Nephron (organoid): ENCODE measurements at regions not wholly inside any gene's neighbourhood (a gene's known extent, or its start where the extent isn't known, plus 50 kb on each side); places are given as distances from the start of the nearest gene placed in this dataset.

ENCODE experiments used
- H3K27ac Mint-ChIP-seq, 3 experiments: 2 replicates each; pipeline ENCODE4 v1.8.0; 2020; ENCODE audit warnings: mixed read lengths in 3 of 3, mild to moderate bottlenecking in 2 of 3, moderate library complexity in 1 of 3
- H3K27me3 Mint-ChIP-seq: 2 replicates; pipeline ENCODE4 v1.8.0; 2021; ENCODE audit warnings: low read depth, mild to moderate bottlenecking, moderate library complexity, mixed read lengths
- H3K36me3 Mint-ChIP-seq: 2 replicates; pipeline ENCODE4 v1.8.0; 2020; ENCODE audit warnings: low read depth, mixed read lengths
- H3K4me1 Mint-ChIP-seq: 2 replicates; pipeline ENCODE4 v1.8.0; 2020; ENCODE audit warnings: mixed read lengths
- H3K4me3 Mint-ChIP-seq, 3 experiments: 2 replicates each; pipeline ENCODE4 v1.8.0; 2020; ENCODE audit warnings: mild to moderate bottlenecking in 3 of 3, mixed read lengths in 3 of 3, moderate library complexity in 2 of 3
- H3K9me3 Mint-ChIP-seq: 2 replicates; pipeline ENCODE4 v1.8.0; 2020; ENCODE audit warnings: mixed read lengths
- CTCF ChIP-seq, 3 experiments: fragments of 200-600 bp; sonication (generic); IDR thresholded peaks; one replicate each; pipeline ENCODE4 v1.5.0; 2021; ENCODE audit warnings: antibody characterized with exemption in 3 of 3; ENCODE audit not compliant: unreplicated experiment in 3 of 3

- no peak overlapping the region for H3K4me3 Mint-ChIP-seq
- no peaks in the 10 kb centered on the region for H3K4me1 Mint-ChIP-seq
- no peaks in the 10 kb centered on the region for H3K36me3 Mint-ChIP-seq
- H3K27ac Mint-ChIP-seq: no peak overlapping the region
- peaks cover 16% of the 10 kb centered on the region for H3K27me3 Mint-ChIP-seq
- no peaks in the 10 kb centered on the region for H3K9me3 Mint-ChIP-seq
- TF ChIP-seq CTCF (IDR thresholded peaks at IDR 0.05; ENCODE audit: unreplicated experiment in 3 of 3): no peak
Measured at GRCh38 chr12:127307528-127307927, 959.4 kb upstream of the TMEM132C start.

- H3K4me1 Mint-ChIP-seq: no peaks in the 10 kb centered on the region
- TF ChIP-seq CTCF (IDR thresholded peaks at IDR 0.05; ENCODE audit: unreplicated experiment in 3 of 3): no peak
- no peak overlapping the region for H3K4me3 Mint-ChIP-seq
- H3K9me3 Mint-ChIP-seq: no peaks in the 10 kb centered on the region
- H3K27ac Mint-ChIP-seq: no peak overlapping the region
- H3K27me3 Mint-ChIP-seq: peaks cover 11% of the 10 kb centered on the region
- H3K36me3 Mint-ChIP-seq: no peaks in the 10 kb centered on the region
Measured at GRCh38 chr12:127308148-127308547, 958.8 kb upstream of the TMEM132C start.

GRCh38 chr12:127310548-127310947 lies 956.4 kb upstream of the TMEM132C start:
- no peak overlapping the region for H3K4me3 Mint-ChIP-seq
- H3K27ac Mint-ChIP-seq: no peak overlapping the region
- H3K9me3 Mint-ChIP-seq: peaks cover 10% of the 10 kb centered on the region
- H3K4me1 Mint-ChIP-seq: no peaks in the 10 kb centered on the region
- H3K27me3 Mint-ChIP-seq: peaks cover 11% of the 10 kb centered on the region
- no peak for TF ChIP-seq CTCF (IDR thresholded peaks at IDR 0.05; ENCODE audit: unreplicated experiment in 3 of 3)
- no peaks in the 10 kb centered on the region for H3K36me3 Mint-ChIP-seq

- Mint-ChIP-seq H3K4me1 (no peaks in the 10 kb centered on the region), H3K9me3 (peaks cover 13% of the 10 kb centered on the region), H3K4me3 (no peak overlapping the region), H3K27ac (no peak overlapping the region), H3K27me3 (peaks cover 6% of the 10 kb centered on the region), H3K36me3 (no peaks in the 10 kb centered on the region)
- TF ChIP-seq CTCF (IDR thresholded peaks at IDR 0.05; ENCODE audit: unreplicated experiment in 3 of 3): no peak
Measured at GRCh38 chr12:127311720-127312364, 955.1 kb upstream of the TMEM132C start.

GRCh38 chr12:127324681-127325080 lies 942.3 kb upstream of the TMEM132C start:
- no peaks in the 10 kb centered on the region for H3K4me1 Mint-ChIP-seq
- no peaks in the 10 kb centered on the region for H3K9me3 Mint-ChIP-seq
- no peaks in the 10 kb centered on the region for H3K36me3 Mint-ChIP-seq
- no peak overlapping the region for H3K27ac Mint-ChIP-seq
- H3K27me3 Mint-ChIP-seq: peaks cover 11% of the 10 kb centered on the region
- TF ChIP-seq CTCF (IDR thresholded peaks at IDR 0.05; ENCODE audit: unreplicated experiment in 3 of 3): no peak
- no peak overlapping the region for H3K4me3 Mint-ChIP-seq

GRCh38 chr12:127327986-127328385 lies 939.0 kb upstream of the TMEM132C start:
- Mint-ChIP-seq H3K4me3 (no peak overlapping the region), H3K27me3 (peaks cover 5% of the 10 kb centered on the region), H3K4me1 (no peaks in the 10 kb centered on the region), H3K9me3 (no peaks in the 10 kb centered on the region), H3K27ac (no peak overlapping the region), H3K36me3 (no peaks in the 10 kb centered on the region)
- no peak for TF ChIP-seq CTCF (IDR thresholded peaks at IDR 0.05; ENCODE audit: unreplicated experiment in 3 of 3)
